ENCODE measurements at regions not wholly inside any gene's neighbourhood (a gene's known extent, or its start where the extent isn't known, plus 50 kb on each side); places are given as distances from the start of the nearest gene placed in this dataset.
A peak's percentile ranks its signal among the peaks of the same experiment; 100 is the strongest.
"Not testable (repeated sequence)": the region's sequence is repeated elsewhere in the genome, so short reads cannot be mapped to it uniquely, and the experiment has no call there.

DNA sequence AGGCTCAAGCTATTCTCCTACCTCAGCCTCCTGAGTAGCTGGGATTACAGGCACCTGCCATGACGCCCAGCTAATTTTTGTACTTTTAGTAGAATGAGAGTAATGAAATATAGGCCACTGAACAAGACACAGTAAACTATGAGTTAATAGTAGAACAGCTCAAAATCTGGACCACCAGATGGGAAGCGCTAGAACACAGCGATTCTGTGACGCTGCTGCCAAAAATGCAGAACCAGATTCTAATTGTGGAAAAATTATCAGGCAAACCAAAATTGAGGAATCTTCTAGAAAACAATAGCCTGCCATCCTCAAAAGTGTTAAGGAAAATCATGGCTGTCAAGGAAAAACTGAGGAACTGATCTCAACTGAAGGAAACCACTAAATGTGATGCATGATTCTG is 111.4 kb upstream of the TIAM1 start:
- DNase-seq (ENCODE audit: low read depth): no peak

DNA sequence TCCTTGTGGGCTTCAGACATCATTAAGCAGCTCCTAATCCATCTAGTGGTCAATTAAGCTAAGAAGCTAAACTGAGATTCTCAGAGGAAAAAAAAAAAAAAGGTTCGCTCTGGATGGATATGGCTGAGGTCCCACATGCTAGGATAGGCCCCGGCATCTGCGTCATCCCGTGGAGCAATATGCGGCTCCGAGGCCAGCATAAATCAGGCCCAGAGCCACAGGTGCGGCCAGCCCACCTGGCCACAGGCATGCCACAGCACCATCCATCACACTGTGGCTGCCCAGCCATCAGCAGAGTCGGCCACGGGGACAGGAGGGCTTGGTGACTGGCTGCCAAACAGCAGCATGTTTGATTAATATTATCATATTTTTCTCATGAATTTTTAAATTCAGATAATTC is 106.9 kb upstream of the TIAM1 start:
- DNase-seq (ENCODE audit: low read depth): no peak

DNA sequence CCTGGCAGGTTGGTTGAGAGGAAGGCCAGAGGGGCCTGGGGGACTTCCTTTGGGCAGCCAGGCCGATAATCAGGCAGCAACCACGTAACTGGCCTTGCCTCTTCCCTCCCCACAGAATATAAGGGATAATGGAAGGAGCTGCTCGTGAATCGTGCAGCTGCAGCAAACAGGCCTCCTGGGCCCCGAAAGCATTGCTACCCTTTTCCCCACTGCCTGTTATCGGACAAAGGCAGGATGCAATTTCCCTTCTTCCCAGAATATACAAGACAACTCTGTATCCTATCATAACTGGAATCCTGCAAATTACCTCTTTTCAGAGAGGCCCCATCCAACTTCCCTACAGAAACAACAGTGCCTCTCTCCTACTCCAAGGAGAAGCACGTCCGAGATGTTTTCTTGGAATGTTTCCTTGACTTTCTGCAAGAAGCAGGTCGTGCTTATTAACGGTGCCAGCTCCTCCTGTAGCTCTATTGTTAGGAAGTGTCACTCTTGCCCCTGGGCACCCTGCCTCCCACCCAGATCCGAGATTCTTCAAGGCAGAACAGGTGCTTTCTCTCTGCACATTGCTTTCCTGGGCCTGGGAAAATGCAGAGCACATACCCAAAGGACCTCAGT is 106.0 kb upstream of the TIAM1 start:
- DNase-seq (ENCODE audit: low read depth): no peak

DNA sequence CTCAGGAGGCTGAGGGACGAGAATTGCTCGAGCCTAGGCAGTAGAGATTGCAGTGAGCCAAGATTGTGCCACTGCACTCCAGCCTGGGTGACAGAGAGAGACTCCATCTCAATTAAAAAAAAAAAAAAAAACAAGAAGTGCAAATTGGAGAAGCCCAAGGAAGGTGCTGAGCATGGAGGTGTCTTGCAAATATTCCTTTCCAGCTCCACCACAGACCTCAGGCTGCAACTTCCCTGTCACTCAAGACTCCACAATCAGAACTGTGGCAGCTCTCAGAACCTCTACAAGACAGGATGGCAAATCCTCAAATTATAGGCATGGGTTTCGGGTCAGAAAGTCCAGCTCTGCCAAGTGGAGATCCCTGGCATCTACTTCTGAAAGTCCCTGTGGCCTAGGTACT is 104.4 kb upstream of the TIAM1 start:
- no peak for DNase-seq (ENCODE audit: low read depth)

DNA sequence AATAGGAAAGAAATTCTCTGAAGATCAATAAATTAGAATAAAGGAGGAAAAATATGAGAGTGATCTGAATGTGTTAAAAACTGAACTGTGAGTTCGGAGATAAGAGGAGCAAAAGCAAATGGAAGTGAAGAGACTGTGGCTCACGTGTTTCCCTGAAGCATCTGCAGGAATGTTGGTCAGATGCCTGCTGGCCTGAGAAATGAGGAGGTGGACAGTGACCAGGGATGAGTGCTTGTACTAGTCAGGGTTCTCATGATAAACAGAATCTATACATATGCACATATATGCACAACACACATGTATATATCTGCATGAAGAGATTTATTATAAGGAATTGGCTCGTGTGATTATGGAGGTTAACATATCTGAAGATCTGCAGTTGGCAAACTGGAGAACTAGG is 103.4 kb upstream of the TIAM1 start:
- DNase-seq (ENCODE audit: low read depth): no peak

DNA sequence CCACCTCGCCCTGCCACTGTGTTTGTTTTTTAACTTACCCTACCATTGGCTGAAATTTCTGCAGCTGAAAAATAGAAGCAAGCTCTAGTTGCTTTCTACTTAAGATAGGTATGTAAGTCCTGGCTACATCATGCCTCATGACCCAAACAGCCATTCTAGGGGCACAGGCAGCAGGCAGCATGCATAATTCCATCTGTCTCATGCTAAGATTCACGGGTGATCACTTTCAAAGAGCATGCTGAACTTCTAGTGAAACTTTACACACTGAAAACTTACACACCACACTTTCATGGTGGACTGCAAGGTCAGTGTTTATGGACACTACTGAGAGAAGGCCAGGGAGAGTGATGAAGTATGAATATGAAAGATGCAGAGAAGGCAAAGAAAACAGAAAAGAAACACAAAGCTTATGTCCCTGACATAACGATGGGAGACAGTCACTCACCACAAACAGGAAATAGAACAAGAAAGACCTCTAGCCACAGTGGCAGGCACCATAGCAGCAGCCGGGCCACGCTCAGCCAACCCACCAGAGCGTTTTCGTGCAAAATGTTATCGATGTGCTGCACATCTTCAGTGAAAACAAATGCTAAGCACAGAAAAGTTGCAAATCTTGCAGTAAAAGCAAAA is 102.3 kb upstream of the TIAM1 start:
- DNase-seq (ENCODE audit: low read depth): peak; percentile 16

DNA sequence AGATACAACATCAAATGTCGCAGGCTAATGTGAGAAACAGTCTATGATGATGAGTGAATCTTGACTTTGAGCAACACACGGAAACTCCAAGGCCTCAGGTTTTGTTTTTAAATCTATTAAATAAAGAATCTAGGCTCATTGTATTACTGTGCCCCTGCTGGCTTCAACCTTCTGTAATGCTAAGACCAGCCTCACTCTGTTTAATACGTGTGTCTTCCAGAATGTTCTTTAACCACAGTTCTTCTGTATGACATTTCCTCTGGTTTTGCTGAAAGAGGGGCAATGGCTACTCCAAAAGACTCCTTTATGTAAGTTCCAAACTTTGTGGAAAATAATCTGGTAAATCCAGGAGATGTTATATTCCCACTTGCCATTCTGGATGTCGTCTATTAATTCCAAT is 101.1 kb upstream of the TIAM1 start:
- DNase-seq (ENCODE audit: low read depth): no peak

DNA sequence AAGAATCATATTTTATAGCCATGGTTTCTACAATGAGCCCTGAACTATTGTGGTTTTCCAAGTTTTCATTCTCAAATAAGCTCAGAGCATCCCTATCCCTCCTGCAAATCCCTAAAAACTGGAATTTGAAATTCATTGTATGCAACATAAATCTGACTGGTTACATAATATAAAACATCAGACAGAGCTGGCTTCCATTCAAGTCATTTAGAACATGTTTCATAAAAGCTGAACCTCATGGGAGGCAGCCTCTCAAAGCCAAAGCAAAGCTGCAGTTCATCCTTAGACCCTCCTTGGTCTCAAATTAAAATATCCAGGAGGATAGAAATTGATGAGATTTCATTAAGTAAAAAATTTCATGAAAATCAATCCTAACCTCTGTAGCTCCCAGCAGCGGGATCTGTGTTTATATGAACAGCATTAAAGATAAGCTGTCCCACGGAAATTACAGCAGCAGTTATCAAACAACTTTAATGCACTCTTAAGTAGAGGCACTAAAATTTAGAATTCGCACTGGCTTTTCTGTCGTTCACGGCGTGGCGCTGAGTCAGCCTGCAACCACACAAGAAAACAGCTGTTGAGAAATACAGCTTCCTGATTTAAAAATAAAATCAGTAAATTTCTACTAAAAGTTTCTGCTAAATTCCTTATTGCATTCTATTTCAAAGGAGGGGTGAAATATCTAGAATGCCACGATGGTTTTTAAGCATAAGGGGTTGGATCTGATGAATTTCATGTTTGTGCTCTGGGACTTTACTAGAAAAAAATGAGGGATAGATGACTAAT is 99.9 kb upstream of the TIAM1 start:
- no peak for DNase-seq (ENCODE audit: low read depth)

DNA sequence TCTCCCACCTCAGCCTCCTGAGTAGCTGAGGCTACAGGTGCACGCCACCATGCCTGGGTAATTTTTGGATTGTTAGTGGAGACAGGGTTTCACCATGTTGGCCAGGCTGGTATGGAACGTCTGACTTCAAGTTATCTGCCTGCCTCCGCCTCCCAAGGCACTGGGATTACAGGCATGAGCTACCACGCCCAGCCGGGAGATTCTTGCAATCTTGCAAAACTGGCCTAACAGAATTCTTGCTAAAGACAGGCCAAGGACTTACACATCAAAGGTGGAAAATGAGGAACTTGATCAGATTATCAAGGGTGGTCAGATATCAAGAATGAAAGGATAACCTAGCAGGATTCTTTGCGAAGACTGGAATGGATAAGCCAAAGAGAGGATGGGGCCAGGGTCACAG is 98.3 kb upstream of the TIAM1 start:
- DNase-seq (ENCODE audit: low read depth): no peak

DNA sequence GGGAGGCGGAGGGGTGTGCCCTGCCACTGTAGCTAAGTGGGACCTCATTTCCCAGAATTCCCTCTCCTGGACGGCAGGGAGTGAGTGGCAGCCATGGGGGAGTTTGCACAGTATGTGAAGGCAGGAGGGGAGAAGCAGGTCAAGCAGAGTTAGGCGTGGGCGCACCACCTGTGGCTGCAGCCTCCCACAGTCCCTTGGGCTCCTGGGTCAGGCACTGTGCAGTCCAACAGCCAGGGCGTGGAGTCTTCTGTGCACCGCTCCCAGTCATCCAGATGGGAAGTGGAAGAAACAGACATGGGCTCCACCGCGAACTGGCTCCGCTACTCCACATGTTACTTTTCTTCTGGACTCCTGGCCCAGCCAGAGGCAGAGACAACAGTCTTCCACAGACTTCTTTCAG is 85.4 kb upstream of the TIAM1 start:
- no peak for DNase-seq (ENCODE audit: low read depth)

DNA sequence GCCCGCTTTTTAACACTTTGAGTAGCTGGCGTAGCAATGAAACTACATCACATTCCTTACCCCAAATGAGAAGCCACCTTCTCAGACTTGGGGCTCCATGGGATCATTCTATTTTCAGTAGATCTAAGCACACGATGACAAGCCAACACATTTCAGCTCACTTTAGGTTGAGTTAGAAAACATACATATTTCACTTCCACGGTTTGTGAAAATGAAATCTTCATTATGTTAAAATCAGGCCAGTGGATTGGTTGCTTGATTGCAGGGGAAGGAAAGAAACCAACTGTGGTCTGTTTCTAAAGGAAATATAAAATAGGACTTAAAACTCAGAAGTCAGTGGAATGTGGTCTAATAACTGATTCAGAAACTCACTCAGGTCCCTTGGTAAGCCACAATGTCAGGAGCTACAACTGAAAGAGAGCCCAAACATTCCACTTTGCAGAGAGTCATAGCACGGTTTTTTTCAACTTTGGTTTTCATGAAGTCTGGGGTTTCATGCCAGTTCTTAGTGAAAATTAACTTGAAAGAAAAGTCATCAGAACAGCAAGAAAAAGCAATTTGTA is 82.3 kb upstream of the TIAM1 start:
- DNase-seq (ENCODE audit: low read depth): no peak

DNA sequence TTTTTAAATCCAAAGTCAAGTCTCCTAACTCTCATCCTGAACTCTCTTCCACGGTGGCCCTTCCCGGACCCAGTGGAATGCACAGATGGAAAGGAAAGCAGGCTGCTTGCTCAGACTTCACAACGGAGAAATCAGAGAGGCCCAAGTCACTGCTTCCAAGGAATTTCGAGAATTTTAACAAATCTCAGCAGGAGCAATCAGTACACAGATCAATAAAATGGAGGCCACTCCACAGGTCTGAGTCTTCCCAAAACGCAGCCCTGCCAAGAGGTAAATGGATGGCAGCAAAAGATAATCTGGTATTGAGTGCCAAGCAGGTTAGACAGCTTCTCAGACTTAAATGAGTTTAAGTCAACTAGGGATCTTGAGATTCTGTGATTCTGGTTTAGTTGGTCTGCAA is 81.1 kb upstream of the TIAM1 start:
- DNase-seq (ENCODE audit: low read depth): no peak

DNA sequence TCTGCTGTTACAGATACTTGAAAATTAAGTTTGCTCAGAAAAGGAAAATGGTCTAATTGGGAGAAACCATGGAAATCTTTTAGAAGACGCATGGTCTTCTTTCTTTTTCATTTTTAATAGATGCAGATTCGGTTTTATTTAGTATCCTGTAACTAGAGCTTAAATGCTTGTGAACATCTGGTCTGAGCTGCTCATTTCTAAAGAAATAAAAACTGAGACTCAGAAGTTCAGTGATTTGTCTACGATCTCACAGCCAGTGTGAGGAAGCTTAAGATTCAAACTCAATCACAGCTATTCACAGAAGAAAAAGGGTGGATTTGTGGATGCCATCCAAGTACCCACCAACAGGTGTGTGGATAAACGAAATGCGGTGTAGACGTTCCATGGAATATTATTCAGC is 80.0 kb upstream of the TIAM1 start:
- no peak for DNase-seq (ENCODE audit: low read depth)

DNA sequence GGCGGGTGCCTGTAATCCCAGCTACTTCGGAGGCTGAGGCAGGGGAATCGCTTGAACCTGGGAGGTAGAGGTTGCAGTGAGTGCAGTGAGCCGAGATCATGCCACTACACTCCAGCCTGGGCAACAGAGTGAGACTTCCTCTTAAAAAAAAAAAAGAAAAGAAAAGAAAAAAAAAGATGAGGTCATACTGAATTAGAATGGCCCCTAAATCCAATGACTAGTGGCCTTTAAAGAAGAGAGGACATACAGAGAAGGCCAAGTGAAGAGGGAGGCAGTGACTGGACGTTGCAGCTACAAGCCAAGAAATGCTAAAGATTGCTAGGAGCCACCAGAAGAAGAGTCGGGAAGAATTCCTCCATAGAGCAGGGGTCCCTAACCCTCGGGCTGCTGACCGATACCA is 76.9 kb upstream of the TIAM1 start:
- DNase-seq (ENCODE audit: low read depth): no peak

DNA sequence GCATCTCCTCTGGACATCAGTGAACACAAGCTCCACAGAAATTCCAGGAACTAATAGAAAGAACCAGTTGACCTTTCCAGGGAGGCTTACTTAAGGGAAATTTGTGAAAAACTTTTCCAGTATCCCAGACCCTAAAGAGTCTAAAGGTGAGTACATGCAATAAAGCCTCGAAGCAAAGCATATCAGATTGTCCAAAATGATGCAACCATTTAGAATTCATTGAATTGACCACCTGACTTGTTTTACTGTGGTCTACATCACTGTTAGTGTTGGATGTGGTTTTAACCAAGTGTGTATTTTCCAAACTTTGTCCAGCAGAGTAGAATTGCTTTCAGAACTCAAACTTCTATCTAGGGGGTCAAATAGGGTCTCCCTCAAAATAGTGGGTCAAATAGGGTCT is 76.3 kb upstream of the TIAM1 start:
- DNase-seq (ENCODE audit: low read depth): no peak

DNA sequence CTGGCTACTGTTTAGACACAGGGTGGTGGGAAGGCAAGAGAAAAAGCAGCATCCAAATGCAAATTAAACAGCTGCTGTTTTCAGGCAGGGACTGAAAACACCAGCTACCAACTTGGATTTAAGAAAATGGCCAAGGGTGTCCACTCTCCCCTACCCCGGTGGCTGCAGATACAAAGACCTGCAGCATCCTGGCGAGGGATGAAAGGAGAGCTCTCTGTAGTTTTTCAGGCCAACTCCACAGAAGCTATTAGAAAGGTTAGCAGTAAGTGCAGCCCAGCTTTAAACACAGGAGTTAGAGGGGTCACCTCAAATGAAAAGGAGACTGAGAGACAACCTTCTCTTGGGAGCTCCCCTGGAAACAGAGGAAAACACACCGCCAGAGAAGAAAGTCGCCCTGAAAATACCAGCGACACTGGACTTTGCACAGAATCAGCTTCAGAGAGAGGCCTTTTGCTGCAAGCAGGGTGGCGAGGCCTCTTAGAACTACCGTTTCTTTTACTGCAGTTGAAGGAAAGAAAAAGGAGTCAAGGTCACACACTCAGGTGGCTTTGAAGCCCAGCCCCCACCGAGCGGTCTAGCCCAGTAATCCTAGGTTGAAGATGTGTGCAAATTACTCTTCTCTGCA is 74.4 kb upstream of the TIAM1 start:
- no peak for DNase-seq (ENCODE audit: low read depth)

DNA sequence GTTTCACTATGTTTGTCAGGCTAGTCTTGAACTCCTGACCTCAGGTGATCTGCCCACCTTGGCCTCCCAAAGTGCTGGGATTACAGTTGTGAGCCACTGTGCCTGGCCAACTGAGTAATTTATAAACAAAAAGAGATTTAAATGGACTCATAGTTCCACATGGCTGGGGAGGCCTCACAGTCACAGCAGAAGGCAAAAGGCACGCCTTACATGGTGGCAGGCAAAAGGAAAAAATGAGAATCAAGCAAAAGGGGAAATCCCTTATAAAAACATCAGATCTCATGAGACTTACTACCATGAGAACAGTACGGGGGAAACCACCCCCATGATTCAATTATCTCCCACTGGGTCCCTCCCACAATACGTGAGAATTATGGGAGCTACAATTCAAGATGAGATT is 73.2 kb upstream of the TIAM1 start:
- not testable (repeated sequence) for DNase-seq (ENCODE audit: low read depth)

DNA sequence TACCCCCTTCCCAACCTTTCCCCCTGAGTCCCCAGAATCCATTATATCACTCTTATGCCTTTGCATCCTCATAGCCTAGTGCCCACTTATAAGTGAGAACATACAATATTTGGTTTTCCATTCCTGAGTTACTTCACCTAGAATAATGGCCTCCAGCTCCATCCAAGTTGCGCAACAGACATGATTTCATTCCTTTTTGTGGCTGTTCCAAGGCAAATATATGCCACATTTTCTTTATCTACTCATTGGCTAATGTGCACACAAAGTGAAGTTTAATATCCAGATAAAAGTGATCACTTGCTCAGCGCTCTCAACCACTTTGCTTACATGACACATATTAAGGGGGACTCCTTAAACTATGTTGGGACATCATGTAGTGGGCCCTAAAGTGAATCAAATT is 72.4 kb upstream of the TIAM1 start:
- no peak for DNase-seq (ENCODE audit: low read depth)

DNA sequence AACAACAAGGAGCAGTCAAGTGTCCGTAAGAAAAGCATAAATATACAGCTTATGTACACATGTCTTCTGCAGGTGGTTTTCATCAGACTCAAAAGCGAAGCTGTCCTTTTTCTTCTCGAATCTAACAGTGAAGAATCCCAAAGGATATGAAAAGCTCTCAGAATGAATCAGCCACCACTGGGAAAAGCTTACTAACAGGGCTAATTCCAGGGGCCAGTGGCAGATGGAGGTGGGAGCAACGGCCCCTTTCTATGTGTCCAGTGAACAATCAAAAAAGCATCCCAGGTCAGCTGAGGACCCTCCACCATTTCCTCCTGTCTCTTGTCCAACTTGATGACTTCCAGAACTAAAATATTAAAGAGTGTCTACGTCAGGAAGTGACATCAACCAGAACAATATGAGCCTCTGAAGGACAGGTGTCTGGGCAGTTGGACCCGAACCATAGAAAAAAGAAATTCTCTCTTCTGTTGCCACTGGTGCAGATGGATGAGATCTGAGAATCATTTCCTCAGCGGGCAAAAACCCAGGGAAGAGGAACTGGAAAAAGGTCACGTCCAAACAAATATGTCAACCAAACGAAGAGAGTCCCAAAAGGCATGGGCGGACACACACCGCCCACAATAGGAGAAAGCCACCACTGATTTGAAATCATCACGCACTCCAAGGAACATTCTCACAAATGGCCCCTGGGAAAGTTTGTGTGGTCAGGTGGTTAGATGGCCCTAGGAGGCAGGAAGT is 70.4 kb upstream of the TIAM1 start:
- DNase-seq (ENCODE audit: low read depth): no peak

DNA sequence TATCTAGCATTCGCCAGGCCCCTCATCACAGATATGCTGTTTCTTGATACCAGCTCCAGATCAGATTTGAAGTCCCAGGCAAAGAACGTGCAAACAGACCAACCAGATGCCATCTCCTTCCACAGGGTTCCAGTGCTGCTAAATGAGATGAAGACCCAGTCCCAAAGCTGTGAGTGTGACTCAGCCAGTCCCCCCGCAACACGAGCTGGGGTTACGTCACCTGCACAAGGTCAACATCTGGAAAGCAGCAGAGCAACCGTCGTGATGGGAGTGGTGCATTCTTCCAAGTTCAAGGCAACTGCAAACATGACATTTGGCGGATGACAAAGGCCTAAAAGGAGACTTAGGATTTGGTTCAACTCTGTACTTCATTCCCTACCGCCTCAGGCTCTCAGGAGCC is 69.6 kb upstream of the TIAM1 start:
- DNase-seq (ENCODE audit: low read depth): no peak

DNA sequence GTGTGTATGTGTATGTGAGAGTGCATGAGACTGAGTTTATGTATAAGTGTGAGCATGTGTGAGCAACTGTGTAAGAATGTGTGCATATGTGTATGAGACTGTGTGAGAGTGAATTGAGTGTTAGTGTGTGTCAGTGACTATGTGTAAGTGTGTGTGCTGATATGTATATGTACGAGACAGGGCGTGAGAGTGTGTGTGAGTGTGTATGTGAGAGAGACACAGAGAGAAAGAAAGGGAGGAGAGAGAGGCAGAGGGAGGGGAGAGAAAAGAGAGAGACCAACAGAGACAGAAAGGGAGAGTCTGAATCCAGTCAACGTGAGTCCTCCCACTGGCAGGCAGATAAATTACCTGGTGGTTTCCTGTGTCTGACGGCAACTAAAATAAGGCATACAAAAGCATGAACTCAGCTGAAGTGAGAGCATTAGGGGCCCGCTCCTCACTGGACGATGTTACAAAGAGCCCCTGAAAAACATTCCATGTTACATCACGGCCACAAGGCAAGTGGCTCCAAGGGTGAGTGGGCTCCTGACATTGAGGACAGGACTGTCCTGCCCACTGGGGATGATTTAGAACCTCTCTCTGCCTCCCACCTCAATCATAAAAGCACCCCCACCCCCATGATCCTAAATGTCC is 66.6 kb upstream of the TIAM1 start:
- DNase-seq (ENCODE audit: low read depth): no peak
